ENCODE measurements at regions not wholly inside any gene's neighbourhood (a gene's known extent, or its start where the extent isn't known, plus 50 kb on each side); places are given as distances from the start of the nearest gene placed in this dataset.

DNA sequence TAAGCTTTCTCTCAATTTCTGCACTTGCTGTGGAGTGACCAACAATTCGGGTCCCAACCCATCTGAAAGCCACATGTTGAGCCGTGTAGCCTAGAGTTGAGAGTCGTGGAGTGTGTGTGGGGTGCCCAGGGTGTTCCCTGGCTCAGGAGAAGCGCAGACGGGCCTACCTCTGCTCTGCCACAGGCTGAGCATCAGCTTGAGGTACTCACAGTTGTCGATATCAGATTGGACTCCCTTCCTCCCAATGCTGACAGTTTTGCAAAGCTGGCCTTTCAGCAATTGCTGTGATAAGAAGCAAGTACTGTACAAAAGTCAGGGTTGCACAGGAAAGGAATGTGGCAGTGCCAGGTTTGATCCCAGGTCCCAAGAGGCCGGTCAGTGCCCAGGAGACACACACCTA is 133.4 kb upstream of the SPACA7 start:
- no peaks in the 10 kb centered on the region for H4K20me1 ChIP-seq (ENCODE audit: insufficient read depth, low read length)
- TF ChIP-seq, protein P1, sequence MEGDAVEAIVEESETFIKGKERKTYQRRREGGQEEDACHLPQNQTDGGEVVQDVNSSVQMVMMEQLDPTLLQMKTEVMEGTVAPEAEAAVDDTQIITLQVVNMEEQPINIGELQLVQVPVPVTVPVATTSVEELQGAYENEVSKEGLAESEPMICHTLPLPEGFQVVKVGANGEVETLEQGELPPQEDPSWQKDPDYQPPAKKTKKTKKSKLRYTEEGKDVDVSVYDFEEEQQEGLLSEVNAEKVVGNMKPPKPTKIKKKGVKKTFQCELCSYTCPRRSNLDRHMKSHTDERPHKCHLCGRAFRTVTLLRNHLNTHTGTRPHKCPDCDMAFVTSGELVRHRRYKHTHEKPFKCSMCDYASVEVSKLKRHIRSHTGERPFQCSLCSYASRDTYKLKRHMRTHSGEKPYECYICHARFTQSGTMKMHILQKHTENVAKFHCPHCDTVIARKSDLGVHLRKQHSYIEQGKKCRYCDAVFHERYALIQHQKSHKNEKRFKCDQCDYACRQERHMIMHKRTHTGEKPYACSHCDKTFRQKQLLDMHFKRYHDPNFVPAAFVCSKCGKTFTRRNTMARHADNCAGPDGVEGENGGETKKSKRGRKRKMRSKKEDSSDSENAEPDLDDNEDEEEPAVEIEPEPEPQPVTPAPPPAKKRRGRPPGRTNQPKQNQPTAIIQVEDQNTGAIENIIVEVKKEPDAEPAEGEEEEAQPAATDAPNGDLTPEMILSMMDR (IDR thresholded peaks at IDR 0.05; ENCODE audit: insufficient read depth, low read depth, low read length), result no peak
- no peak for TF ChIP-seq EZH2 (IDR thresholded peaks at IDR 0.05; ENCODE audit: insufficient read depth, low read length)
- no peaks in the 10 kb centered on the region for H3K27me3 ChIP-seq (ENCODE audit: insufficient read depth, low read length)
- no peak overlapping the region for H3K4me3 ChIP-seq (ENCODE audit: insufficient read depth, low read depth, low read length)
- Mint-ChIP-seq H3K9me3 (ENCODE audit: unreplicated experiment) (peaks cover 7% of the 10 kb centered on the region), H3K36me3 (ENCODE audit: low read depth, unreplicated experiment) (peaks cover 2% of the 10 kb centered on the region), H3K4me3 (ENCODE audit: unreplicated experiment) (no peak overlapping the region), H3K27me3 (ENCODE audit: low read depth, unreplicated experiment) (peaks cover 66% of the 10 kb centered on the region), H3K4me1 (ENCODE audit: low read depth, unreplicated experiment) (no peaks in the 10 kb centered on the region), H3K27ac (ENCODE audit: unreplicated experiment) (no peak overlapping the region)
- no peak overlapping the region for H3K9ac ChIP-seq (ENCODE audit: low read length)
- H2AFZ ChIP-seq (ENCODE audit: low read depth, low read length), result no peak overlapping the region
- no peaks in the 10 kb centered on the region for H3K36me3 ChIP-seq (ENCODE audit: insufficient read depth, low read length)
- no peak overlapping the region for H3K27ac ChIP-seq (ENCODE audit: low read depth, low read length)
- no peak overlapping the region for H3K4me2 ChIP-seq (ENCODE audit: low read length)
- H3K9me3 ChIP-seq (ENCODE audit: insufficient read depth, low read depth, low read length), result peaks cover 16% of the 10 kb centered on the region
- H3K4me1 ChIP-seq (ENCODE audit: insufficient read depth, low read length), result no peaks in the 10 kb centered on the region
- no peak for DNase-seq (ENCODE audit: low read depth)
- FAIRE-seq, result no peak
- H3K79me2 ChIP-seq (ENCODE audit: insufficient read depth, low read length), result no peaks in the 10 kb centered on the region

DNA sequence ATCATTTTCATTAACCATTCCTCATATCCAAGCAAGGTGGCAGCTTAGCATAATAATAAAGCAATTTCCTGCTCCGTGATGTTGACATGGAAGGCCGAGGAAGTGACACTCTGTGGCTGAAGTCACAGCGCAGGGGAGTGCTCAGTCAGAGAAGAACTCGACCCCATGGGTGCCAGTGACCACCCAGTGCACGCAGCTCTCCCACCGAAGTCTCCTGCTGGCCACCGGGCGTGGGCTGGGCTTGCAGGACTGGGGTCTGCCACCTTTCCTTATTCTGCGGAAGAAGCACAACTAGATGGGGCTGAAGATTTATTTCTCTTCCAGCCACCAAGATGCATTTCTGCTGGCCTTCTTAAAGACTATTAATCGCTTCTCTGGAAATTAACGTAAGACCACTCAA is 132.1 kb upstream of the SPACA7 start:
- TF ChIP-seq, protein P1 (IDR thresholded peaks at IDR 0.05; ENCODE audit: insufficient read depth, low read depth, low read length), result no peak
- no peak for TF ChIP-seq EZH2 (IDR thresholded peaks at IDR 0.05; ENCODE audit: insufficient read depth, low read length)
- no peak overlapping the region for H3K27ac Mint-ChIP-seq (ENCODE audit: unreplicated experiment)
- FAIRE-seq (no peak), DNase-seq (ENCODE audit: low read depth) (no peak)
- H3K4me3 ChIP-seq (ENCODE audit: insufficient read depth, low read depth, low read length), result no peak overlapping the region
- H2AFZ ChIP-seq (ENCODE audit: low read depth, low read length), result no peak overlapping the region
- no peaks in the 10 kb centered on the region for H3K4me1 ChIP-seq (ENCODE audit: insufficient read depth, low read length)
- no peaks in the 10 kb centered on the region for H3K79me2 ChIP-seq (ENCODE audit: insufficient read depth, low read length)
- peaks cover 5% of the 10 kb centered on the region for H3K9me3 Mint-ChIP-seq (ENCODE audit: unreplicated experiment)
- H3K9ac ChIP-seq (ENCODE audit: low read length), result no peak overlapping the region
- H3K27me3 Mint-ChIP-seq (ENCODE audit: low read depth, unreplicated experiment), result peaks cover 68% of the 10 kb centered on the region
- H3K9me3 ChIP-seq (ENCODE audit: insufficient read depth, low read depth, low read length), result peaks cover 16% of the 10 kb centered on the region
- H3K4me3 Mint-ChIP-seq (ENCODE audit: unreplicated experiment), result no peak overlapping the region
- H3K36me3 ChIP-seq (ENCODE audit: insufficient read depth, low read length), result no peaks in the 10 kb centered on the region
- H3K4me1 Mint-ChIP-seq (ENCODE audit: low read depth, unreplicated experiment), result no peaks in the 10 kb centered on the region
- H4K20me1 ChIP-seq (ENCODE audit: insufficient read depth, low read length), result no peaks in the 10 kb centered on the region
- no peak overlapping the region for H3K27ac ChIP-seq (ENCODE audit: low read depth, low read length)
- no peaks in the 10 kb centered on the region for H3K27me3 ChIP-seq (ENCODE audit: insufficient read depth, low read length)
- no peaks in the 10 kb centered on the region for H3K36me3 Mint-ChIP-seq (ENCODE audit: low read depth, unreplicated experiment)
- H3K4me2 ChIP-seq (ENCODE audit: low read length), result no peak overlapping the region

DNA sequence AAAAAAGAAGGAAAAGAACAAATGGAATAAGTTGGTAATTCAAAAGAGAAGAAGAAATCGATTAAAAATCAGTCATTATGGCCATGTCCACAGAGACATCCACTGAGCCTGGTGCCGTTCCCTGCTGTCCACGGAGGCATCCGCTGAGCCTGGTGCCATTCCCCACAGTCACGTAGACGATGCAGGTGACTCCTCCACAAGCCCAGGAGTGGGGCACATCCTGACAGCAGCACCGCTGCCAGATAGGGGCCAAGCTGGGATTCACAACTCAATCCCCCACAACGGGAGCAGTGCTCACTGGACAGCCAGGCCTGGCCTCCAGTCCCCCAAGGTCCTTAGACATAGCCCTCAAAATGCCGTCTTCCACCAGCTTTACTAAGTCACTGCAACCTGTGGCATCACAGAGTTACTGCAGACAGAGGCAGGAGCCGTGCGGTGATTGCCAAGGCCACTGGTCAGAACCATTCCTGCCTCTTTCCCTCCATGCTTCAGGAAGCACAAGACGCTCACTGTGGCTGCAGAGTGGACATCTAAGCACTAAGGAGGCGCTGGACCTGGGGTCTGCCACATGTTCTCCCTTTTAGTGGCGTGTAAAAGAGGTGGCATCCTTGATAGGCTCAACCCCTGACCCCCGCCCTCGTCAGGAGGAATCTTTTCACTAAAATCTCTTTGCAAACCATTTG is 131.5 kb upstream of the SPACA7 start:
- H3K4me1 Mint-ChIP-seq (ENCODE audit: low read depth, unreplicated experiment), result no peaks in the 10 kb centered on the region
- H3K36me3 ChIP-seq (ENCODE audit: insufficient read depth, low read length), result no peaks in the 10 kb centered on the region
- H3K27ac ChIP-seq (ENCODE audit: low read depth, low read length), result no peak overlapping the region
- H3K27me3 ChIP-seq (ENCODE audit: insufficient read depth, low read length), result no peaks in the 10 kb centered on the region
- H3K4me2 ChIP-seq (ENCODE audit: low read length), result no peak overlapping the region
- H3K4me1 ChIP-seq (ENCODE audit: insufficient read depth, low read length), result no peaks in the 10 kb centered on the region
- H3K9me3 ChIP-seq (ENCODE audit: insufficient read depth, low read depth, low read length), result peaks cover 16% of the 10 kb centered on the region
- FAIRE-seq (no peak), DNase-seq (ENCODE audit: low read depth) (no peak)
- peaks cover 1% of the 10 kb centered on the region for H3K9me3 Mint-ChIP-seq (ENCODE audit: unreplicated experiment)
- no peak overlapping the region for H3K9ac ChIP-seq (ENCODE audit: low read length)
- no peak overlapping the region for H3K4me3 ChIP-seq (ENCODE audit: insufficient read depth, low read depth, low read length)
- no peaks in the 10 kb centered on the region for H3K79me2 ChIP-seq (ENCODE audit: insufficient read depth, low read length)
- peaks cover 66% of the 10 kb centered on the region for H3K27me3 Mint-ChIP-seq (ENCODE audit: low read depth, unreplicated experiment)
- no peaks in the 10 kb centered on the region for H4K20me1 ChIP-seq (ENCODE audit: insufficient read depth, low read length)
- H3K36me3 Mint-ChIP-seq (ENCODE audit: low read depth, unreplicated experiment), result no peaks in the 10 kb centered on the region
- no peak overlapping the region for H3K4me3 Mint-ChIP-seq (ENCODE audit: unreplicated experiment)
- H2AFZ ChIP-seq (ENCODE audit: low read depth, low read length), result no peak overlapping the region
- TF ChIP-seq, protein P1 (IDR thresholded peaks at IDR 0.05; ENCODE audit: insufficient read depth, low read depth, low read length), result no peak
- TF ChIP-seq EZH2 (IDR thresholded peaks at IDR 0.05; ENCODE audit: insufficient read depth, low read length), result no peak
- no peak overlapping the region for H3K27ac Mint-ChIP-seq (ENCODE audit: unreplicated experiment)

All from astrocyte (in vitro differentiated cells and primary cell).